CD4-positive, alpha-beta memory T cell (primary cell): ENCODE measurements at regions not wholly inside any gene's neighbourhood (a gene's known extent, or its start where the extent isn't known, plus 50 kb on each side); places are given as distances from the start of the nearest gene placed in this dataset.

Experiments
- CTCF ChIA-PET: fragments of 350-600 bp; sonication (Branson Sonifier 250); formaldehyde crosslinking; loops from one replicate; lab custom pipeline; 2021; ENCODE audit warnings: inconsistent platforms; ENCODE audit not compliant: partially characterized antibody; lab: Charles Lee
- POLR2A ChIA-PET: fragments of 350-600 bp; sonication (Branson Sonifier 250); formaldehyde crosslinking; loops from one replicate; lab custom pipeline; 2021; ENCODE audit not compliant: partially characterized antibody; lab: Charles Lee
- DNase-seq, 5 donors: peaks; one replicate each; pipeline versions ENCODE4 v3.0.0 to v3.0.0-alpha.2; 2020 to 2022; ENCODE audit warnings: mixed read lengths in 1 of 5
- H3K27ac ChIP-seq: one replicate; pipeline ENCODE4 v1.7.0; 2013; ENCODE audit warnings: low read depth, low read length
- H3K27me3 ChIP-seq: 2 replicates; pipeline ENCODE4 v1.7.0; 2013; ENCODE audit warnings: mild to moderate bottlenecking, low read length, moderate library complexity; ENCODE audit not compliant: insufficient read depth
- H3K36me3 ChIP-seq: 2 replicates; pipeline ENCODE4 v1.7.0; 2013; ENCODE audit warnings: mild to moderate bottlenecking, low read length, moderate library complexity; ENCODE audit not compliant: insufficient read depth
- H3K4me1 ChIP-seq: 2 replicates; pipeline ENCODE4 v1.7.0; 2013; ENCODE audit warnings: mild to moderate bottlenecking, low read length, moderate library complexity; ENCODE audit not compliant: insufficient read depth
- H3K4me3 ChIP-seq, 2 donors: one replicate each; pipeline ENCODE4 v1.7.0; 2013; ENCODE audit warnings: low read length in 2 of 2, mild to moderate bottlenecking in 1 of 2
- H3K9me3 ChIP-seq, 2 donors: one replicate each; pipeline ENCODE4 v1.7.0; 2013; ENCODE audit warnings: low read length in 2 of 2, control low read depth in 1 of 2; ENCODE audit not compliant: control insufficient read depth in 1 of 2
- H3K27ac Mint-ChIP-seq, 7 donors: one replicate each; pipeline ENCODE4 v1.8.0; 2020 to 2021; ENCODE audit warnings: mixed read lengths in 7 of 7, mild to moderate bottlenecking in 6 of 7, inconsistent platforms in 3 of 7, moderate library complexity in 3 of 7
- H3K27me3 Mint-ChIP-seq, 2 donors: one replicate each; pipeline ENCODE4 v1.8.0; 2020 to 2021; ENCODE audit warnings: mixed read lengths in 2 of 2
- H3K36me3 Mint-ChIP-seq, 2 donors: one replicate each; pipeline ENCODE4 v1.8.0; 2020 to 2021; ENCODE audit warnings: mixed read lengths in 2 of 2, inconsistent platforms in 1 of 2, mild to moderate bottlenecking in 1 of 2
- H3K4me1 Mint-ChIP-seq, 4 donors: one replicate each; pipeline ENCODE4 v1.8.0; 2020 to 2021; ENCODE audit warnings: mixed read lengths in 4 of 4, mild to moderate bottlenecking in 1 of 4
- H3K4me3 Mint-ChIP-seq, 8 donors: one replicate each; pipeline ENCODE4 v1.8.0; 2020 to 2021; ENCODE audit warnings: mixed read lengths in 8 of 8, mild to moderate bottlenecking in 7 of 8, moderate library complexity in 6 of 8, inconsistent platforms in 3 of 8
- H3K9me3 Mint-ChIP-seq, 8 donors: one replicate each; pipeline ENCODE4 v1.8.0; 2020 to 2021; ENCODE audit warnings: mixed read lengths in 8 of 8, mild to moderate bottlenecking in 5 of 8, inconsistent platforms in 3 of 8, moderate library complexity in 1 of 8
- intact Hi-C: fragments of 100-400 bp; cut with micrococcal nuclease; formaldehyde crosslinking; loops from one replicate; pipeline ENCODE4 v1.15.1; 2023

- no peaks in the 10 kb centered on the region for H3K9me3 Mint-ChIP-seq
- H3K27ac Mint-ChIP-seq, result peak overlapping the region in 2 of 7 donors; percentile 46 to 60
- Histone ChIP-seq H3K9me3 (no peaks in the 10 kb centered on the region), H3K27ac (no peak overlapping the region), H3K27me3 (no peaks in the 10 kb centered on the region), H3K4me3 (no peak overlapping the region), H3K36me3 (no peaks in the 10 kb centered on the region), H3K4me1 (no peaks in the 10 kb centered on the region)
- intact Hi-C loops, result no loop called here
- POLR2A ChIA-PET, result no interaction called here
- H3K27me3 Mint-ChIP-seq, result no peaks in the 10 kb centered on the region
- H3K36me3 Mint-ChIP-seq, result no peaks in the 10 kb centered on the region
- no peak overlapping the region for H3K4me3 Mint-ChIP-seq
- H3K4me1 Mint-ChIP-seq, result no peaks in the 10 kb centered on the region
- no peak for DNase-seq
- CTCF ChIA-PET, result no interaction called here
Measured at GRCh38 chr17:77601054-77601979, 357.2 kb upstream of the TNRC6C start.

- no peak overlapping the region for H3K27ac Mint-ChIP-seq
- Histone ChIP-seq H3K9me3 (no peaks in the 10 kb centered on the region), H3K27ac (no peak overlapping the region), H3K36me3 (no peaks in the 10 kb centered on the region), H3K4me3 (no peak overlapping the region), H3K4me1 (no peaks in the 10 kb centered on the region), H3K27me3 (no peaks in the 10 kb centered on the region)
- POLR2A ChIA-PET, result no interaction called here
- no peaks in the 10 kb centered on the region for H3K27me3 Mint-ChIP-seq
- no peak overlapping the region for H3K4me3 Mint-ChIP-seq
- no peaks in the 10 kb centered on the region for H3K9me3 Mint-ChIP-seq
- H3K4me1 Mint-ChIP-seq, result no peaks in the 10 kb centered on the region
- CTCF ChIA-PET, result no interaction called here
- intact Hi-C loops, result no loop called here
- no peak for DNase-seq
- no peaks in the 10 kb centered on the region for H3K36me3 Mint-ChIP-seq
Measured at GRCh38 chr17:77602062-77602746, 356.3 kb upstream of the TNRC6C start.

DNA sequence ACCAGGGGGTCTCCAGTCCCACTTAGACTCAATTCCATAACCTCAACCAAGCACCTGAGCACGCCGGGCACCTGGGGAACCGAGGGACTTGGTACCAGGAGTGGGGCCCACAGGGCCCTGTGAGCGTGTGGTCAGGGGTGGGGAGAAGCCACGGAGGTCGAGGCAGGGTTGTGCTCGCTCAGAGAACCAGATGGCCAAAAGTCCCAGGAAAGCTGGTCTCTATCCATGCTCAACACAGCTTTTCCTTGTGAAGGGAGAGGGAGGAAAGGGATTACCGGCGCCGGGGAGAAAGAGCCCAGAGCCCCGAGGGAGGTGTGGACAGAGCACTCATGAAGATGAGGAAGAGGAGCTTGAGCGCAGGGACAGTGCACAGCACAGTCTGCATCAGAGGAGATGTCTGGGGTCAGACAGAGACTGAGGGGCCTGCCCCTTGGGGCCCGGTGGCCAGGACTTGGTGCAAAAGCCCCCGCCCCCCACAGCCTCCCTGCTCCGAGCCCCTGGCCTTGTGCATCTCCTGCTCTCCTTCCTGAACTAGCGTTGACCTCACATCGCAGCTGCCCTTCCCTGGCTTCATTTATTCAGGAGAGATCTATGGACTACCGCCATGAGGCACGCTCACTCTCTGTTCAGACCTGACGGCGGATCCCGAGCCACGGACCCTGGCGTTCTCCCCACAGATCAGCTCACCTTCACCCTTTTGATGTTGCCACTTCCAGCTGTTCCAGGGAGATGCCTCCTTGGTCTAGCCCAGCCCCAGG, 355.4 kb upstream of the TNRC6C start:
- no peaks in the 10 kb centered on the region for H3K27me3 Mint-ChIP-seq
- peaks cover 0 to 4% (median 0%) of the 10 kb centered on the region in 4 donors for H3K4me1 Mint-ChIP-seq
- no peaks in the 10 kb centered on the region for H3K36me3 Mint-ChIP-seq
- no peak for DNase-seq
- Histone ChIP-seq H3K4me3 (no peak overlapping the region), H3K27ac (no peak overlapping the region), H3K4me1 (no peaks in the 10 kb centered on the region), H3K9me3 (no peaks in the 10 kb centered on the region), H3K27me3 (no peaks in the 10 kb centered on the region), H3K36me3 (no peaks in the 10 kb centered on the region)
- no peaks in the 10 kb centered on the region for H3K9me3 Mint-ChIP-seq
- intact Hi-C loops, result no loop called here
- H3K27ac Mint-ChIP-seq, result no peak overlapping the region
- POLR2A ChIA-PET, result no interaction called here
- no peak overlapping the region for H3K4me3 Mint-ChIP-seq
- CTCF ChIA-PET, result no interaction called here

- Histone ChIP-seq H3K27ac (no peak overlapping the region), H3K36me3 (no peaks in the 10 kb centered on the region), H3K9me3 (no peaks in the 10 kb centered on the region), H3K4me3 (no peak overlapping the region), H3K27me3 (no peaks in the 10 kb centered on the region), H3K4me1 (no peaks in the 10 kb centered on the region)
- ChIA-PET CTCF (interaction anchor here (1.3 kb wide), 1 partner anchor 10 kb away, joined by 3 read pairs; no protein-coding TSS in a partner anchor), POLR2A (no interaction called here)
- H3K27ac Mint-ChIP-seq, result peak overlapping the region in 1 of 7 donors; percentile 25
- no peak overlapping the region for H3K4me3 Mint-ChIP-seq
- intact Hi-C loops, result no loop called here
- peaks cover 3 to 7% (median 5%) of the 10 kb centered on the region in 4 donors for H3K4me1 Mint-ChIP-seq
- H3K27me3 Mint-ChIP-seq, result no peaks in the 10 kb centered on the region
- H3K9me3 Mint-ChIP-seq, result peaks cover 0 to 2% (median 0%) of the 10 kb centered on the region in 8 donors
- no peak for DNase-seq
- H3K36me3 Mint-ChIP-seq, result no peaks in the 10 kb centered on the region
Measured at GRCh38 chr17:77604301-77604972, 354.1 kb upstream of the TNRC6C start.

DNA sequence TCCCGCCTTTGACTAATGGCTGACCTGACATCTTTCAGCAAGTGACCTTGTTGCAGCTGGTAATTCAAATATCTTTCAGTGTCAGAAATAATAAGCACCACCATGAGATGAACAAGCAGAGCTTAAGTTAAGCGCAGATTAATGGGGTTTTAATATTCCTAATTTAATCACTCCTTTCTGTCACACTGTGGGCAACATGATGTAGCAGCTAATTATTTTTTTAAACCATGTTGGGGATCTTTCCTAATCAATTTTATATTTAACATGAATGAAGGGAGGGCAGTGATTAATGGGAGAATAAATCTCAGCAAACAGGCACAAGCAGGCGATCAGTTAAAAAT, 353.6 kb upstream of the TNRC6C start:
- ChIA-PET CTCF (interaction anchor here (1.3 kb wide), 1 partner anchor 10 kb away, joined by 3 read pairs; no protein-coding TSS in a partner anchor), POLR2A (no interaction called here)
- Histone ChIP-seq H3K27me3 (no peaks in the 10 kb centered on the region), H3K4me1 (peaks cover 3% of the 10 kb centered on the region), H3K27ac (no peak overlapping the region), H3K36me3 (no peaks in the 10 kb centered on the region), H3K9me3 (no peaks in the 10 kb centered on the region), H3K4me3 (no peak overlapping the region)
- no peaks in the 10 kb centered on the region for H3K27me3 Mint-ChIP-seq
- peaks cover 0 to 2% (median 0%) of the 10 kb centered on the region in 8 donors for H3K9me3 Mint-ChIP-seq
- H3K4me3 Mint-ChIP-seq, result no peak overlapping the region
- H3K36me3 Mint-ChIP-seq, result no peaks in the 10 kb centered on the region
- intact Hi-C loops, result no loop called here
- H3K4me1 Mint-ChIP-seq, result peaks cover 5 to 10% (median 10%) of the 10 kb centered on the region in 4 donors
- no peak for DNase-seq
- H3K27ac Mint-ChIP-seq, result no peak overlapping the region

DNA sequence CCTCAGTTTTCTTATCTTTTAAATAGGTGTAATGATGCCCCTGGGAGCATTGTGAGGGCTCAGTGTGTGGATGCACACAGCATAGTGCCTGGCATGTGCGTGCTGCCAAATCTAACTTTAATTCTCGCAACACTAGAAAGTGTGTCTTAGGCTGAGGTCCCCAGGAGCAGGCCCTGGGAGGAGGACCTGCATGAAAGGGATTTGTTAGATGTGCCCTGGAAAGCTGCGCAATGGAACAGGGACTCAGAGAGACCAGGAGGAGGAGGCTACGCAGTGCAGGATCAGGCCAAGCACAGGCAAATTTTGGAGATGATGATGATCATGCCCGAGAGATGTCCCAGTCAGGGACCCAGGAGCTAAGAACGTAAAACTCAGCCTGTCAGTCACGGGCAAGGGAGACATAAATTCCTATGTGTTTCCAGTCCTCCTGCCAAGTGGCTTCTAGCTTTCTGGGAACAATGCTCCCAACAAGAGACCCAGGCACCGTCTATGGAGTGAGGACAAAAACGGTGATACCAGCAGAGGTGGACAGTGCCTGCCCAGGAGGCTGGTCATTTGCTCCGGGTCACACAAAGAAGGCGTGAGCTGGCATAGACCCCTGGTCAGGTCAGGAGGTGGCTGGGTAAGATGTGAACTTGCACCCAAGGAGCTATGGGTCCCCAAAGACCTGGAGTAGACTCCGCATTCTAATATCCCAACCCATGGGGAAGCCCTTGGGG, 352.2 kb upstream of the TNRC6C start:
- Mint-ChIP-seq H3K27ac (no peak overlapping the region), H3K27me3 (no peaks in the 10 kb centered on the region), H3K4me1 (peaks cover 17 to 24% (median 20%) of the 10 kb centered on the region in 4 donors), H3K4me3 (no peak overlapping the region), H3K36me3 (no peaks in the 10 kb centered on the region), H3K9me3 (peaks cover 0 to 2% (median 0%) of the 10 kb centered on the region in 8 donors)
- POLR2A ChIA-PET, result no interaction called here
- CTCF ChIA-PET, result interaction anchor here (2.2 kb wide), 1 partner anchor 64 kb away, joined by 5 read pairs; no protein-coding TSS in a partner anchor
- peaks cover 16% of the 10 kb centered on the region for H3K4me1 ChIP-seq
- H3K4me3 ChIP-seq, result no peak overlapping the region
- DNase-seq, result no peak
- H3K36me3 ChIP-seq, result no peaks in the 10 kb centered on the region
- no peaks in the 10 kb centered on the region for H3K27me3 ChIP-seq
- no peaks in the 10 kb centered on the region for H3K9me3 ChIP-seq
- no peak overlapping the region for H3K27ac ChIP-seq
- intact Hi-C loops, result no loop called here
